UCSD-AML1 (cell line): ENCODE measurements at regions not wholly inside any gene's neighbourhood (a gene's known extent, or its start where the extent isn't known, plus 50 kb on each side); places are given as distances from the start of the nearest gene placed in this dataset.
"Not testable (repeated sequence)": the region's sequence is repeated elsewhere in the genome, so short reads cannot be mapped to it uniquely, and the experiment has no call there.

Experiments used
- DNase-seq: peaks from one replicate; lab custom pipeline; 2025; ENCODE audit not compliant: unreplicated experiment; lab: John Stamatoyannopoulos, UW

GRCh38 chr21:21845901-21846300, 847.7 kb downstream of the NCAM2 start:
- DNase-seq, result no peak

- no peak for DNase-seq
Measured at GRCh38 chr21:21851205-21851604, 853.0 kb downstream of the NCAM2 start.

- no peak for DNase-seq
Measured at GRCh38 chr21:21851657-21852056, 853.4 kb downstream of the NCAM2 start.

- no peak for DNase-seq
Measured at GRCh38 chr21:21858502-21859334, 860.5 kb downstream of the NCAM2 start.

- DNase-seq, result no peak
Measured at GRCh38 chr21:21860888-21861287, 862.7 kb downstream of the NCAM2 start.

- DNase-seq, result no peak
Measured at GRCh38 chr21:21864321-21864840, 866.2 kb downstream of the NCAM2 start.

- no peak for DNase-seq
Measured at GRCh38 chr21:21897275-21897883, 899.2 kb downstream of the NCAM2 start.

GRCh38 chr21:21898801-21899200, 900.6 kb downstream of the NCAM2 start:
- no peak for DNase-seq

- DNase-seq, result not testable (repeated sequence)
Measured at GRCh38 chr21:21902416-21902815, 904.2 kb downstream of the NCAM2 start.

GRCh38 chr21:21907271-21907670, 909.1 kb downstream of the NCAM2 start:
- no peak for DNase-seq

- no peak for DNase-seq
Measured at GRCh38 chr21:21915816-21916215, 917.6 kb downstream of the NCAM2 start.

GRCh38 chr21:21921410-21922232, 923.4 kb downstream of the NCAM2 start:
- no peak for DNase-seq

- DNase-seq, result no peak
Measured at GRCh38 chr21:21929226-21929625, 931.0 kb downstream of the NCAM2 start.

- no peak for DNase-seq
Measured at GRCh38 chr21:21929789-21930188, 931.6 kb downstream of the NCAM2 start.

GRCh38 chr21:21952566-21952965, 954.4 kb downstream of the NCAM2 start:
- no peak for DNase-seq

- no peak for DNase-seq
Measured at GRCh38 chr21:21955204-21955603, 957.0 kb downstream of the NCAM2 start.

GRCh38 chr21:21957490-21957889, 959.3 kb downstream of the NCAM2 start:
- no peak for DNase-seq

- no peak for DNase-seq
Measured at GRCh38 chr21:21963911-21964310, 965.7 kb downstream of the NCAM2 start.

- no peak for DNase-seq
Measured at GRCh38 chr21:21968810-21969209, 970.6 kb downstream of the NCAM2 start.

- DNase-seq, result no peak
Measured at GRCh38 chr21:21969211-21969610, 971.0 kb downstream of the NCAM2 start.

- no peak for DNase-seq
Measured at GRCh38 chr21:21971384-21971783, 973.2 kb downstream of the NCAM2 start.
